ENCODE measurements at regions not wholly inside any gene's neighbourhood (a gene's known extent, or its start where the extent isn't known, plus 50 kb on each side); places are given as distances from the start of the nearest gene placed in this dataset.
A peak's percentile ranks its signal among the peaks of the same experiment; 100 is the strongest.

DNA sequence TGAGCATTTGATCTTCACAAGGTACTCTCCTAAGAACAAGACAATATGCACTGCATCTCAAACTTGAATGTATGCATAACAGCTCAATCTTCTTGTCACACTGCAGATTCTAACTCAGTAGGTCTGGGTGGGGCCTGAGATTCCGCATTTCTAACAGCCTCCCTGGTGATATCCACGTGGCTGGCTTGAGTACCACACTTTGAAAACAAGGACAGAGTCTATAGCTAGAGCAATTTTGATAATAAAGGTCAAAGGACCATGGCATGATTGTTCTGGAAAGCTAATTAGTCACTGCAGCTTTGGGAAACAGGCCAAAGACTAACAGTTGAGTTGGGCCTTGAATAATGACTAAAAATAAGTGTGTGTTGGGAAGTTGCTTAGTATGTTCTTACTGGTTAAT lies 213.3 kb downstream of the GBA3 start:
- Histone ChIP-seq H3K36me3 (no peaks in the 10 kb centered on the region), H3K9me3 (no peaks in the 10 kb centered on the region), H3K27me3 (no peaks in the 10 kb centered on the region), H3K27ac (no peak overlapping the region), H3K4me1 (no peaks in the 10 kb centered on the region), H3K4me3 (no peak overlapping the region)
- TF ChIP-seq, protein P1, sequence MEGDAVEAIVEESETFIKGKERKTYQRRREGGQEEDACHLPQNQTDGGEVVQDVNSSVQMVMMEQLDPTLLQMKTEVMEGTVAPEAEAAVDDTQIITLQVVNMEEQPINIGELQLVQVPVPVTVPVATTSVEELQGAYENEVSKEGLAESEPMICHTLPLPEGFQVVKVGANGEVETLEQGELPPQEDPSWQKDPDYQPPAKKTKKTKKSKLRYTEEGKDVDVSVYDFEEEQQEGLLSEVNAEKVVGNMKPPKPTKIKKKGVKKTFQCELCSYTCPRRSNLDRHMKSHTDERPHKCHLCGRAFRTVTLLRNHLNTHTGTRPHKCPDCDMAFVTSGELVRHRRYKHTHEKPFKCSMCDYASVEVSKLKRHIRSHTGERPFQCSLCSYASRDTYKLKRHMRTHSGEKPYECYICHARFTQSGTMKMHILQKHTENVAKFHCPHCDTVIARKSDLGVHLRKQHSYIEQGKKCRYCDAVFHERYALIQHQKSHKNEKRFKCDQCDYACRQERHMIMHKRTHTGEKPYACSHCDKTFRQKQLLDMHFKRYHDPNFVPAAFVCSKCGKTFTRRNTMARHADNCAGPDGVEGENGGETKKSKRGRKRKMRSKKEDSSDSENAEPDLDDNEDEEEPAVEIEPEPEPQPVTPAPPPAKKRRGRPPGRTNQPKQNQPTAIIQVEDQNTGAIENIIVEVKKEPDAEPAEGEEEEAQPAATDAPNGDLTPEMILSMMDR (IDR thresholded peaks at IDR 0.05) = no peak
- ATAC-seq (no peak), FAIRE-seq (no peak), DNase-seq (no peak)
- intact Hi-C loops (cut with DNase I) = no loop called here
- 17 to 29% methylated on average over 2 of the region's 2 CpGs for WGBS, 2 donors

GRCh38 chr4:22903913-22904312 lies 211.2 kb downstream of the GBA3 start:
- no peaks in the 10 kb centered on the region for H3K4me1 ChIP-seq
- TF ChIP-seq, protein P1 (IDR thresholded peaks at IDR 0.05) = no peak
- no peaks in the 10 kb centered on the region for H3K27me3 ChIP-seq
- ATAC-seq (no peak), DNase-seq (no peak), FAIRE-seq (no peak)
- H3K36me3 ChIP-seq = no peaks in the 10 kb centered on the region
- no peak overlapping the region for H3K27ac ChIP-seq
- H3K9me3 ChIP-seq = no peaks in the 10 kb centered on the region
- intact Hi-C loops (cut with DNase I) = no loop called here
- WGBS, 2 donors = 45 to 52% methylated on average over 3 of the region's 3 CpGs
- H3K4me3 ChIP-seq = no peak overlapping the region

GRCh38 chr4:22901631-22902030 lies 208.9 kb downstream of the GBA3 start:
- no peak for FAIRE-seq

GRCh38 chr4:22900876-22901275 lies 208.1 kb downstream of the GBA3 start:
- intact Hi-C loops (cut with DNase I) = no loop called here

More at GRCh38 chr4:22901631-22902030, 208.9 kb downstream of the GBA3 start:
- Histone ChIP-seq H3K27ac (no peak overlapping the region), H3K27me3 (no peaks in the 10 kb centered on the region), H3K4me1 (no peaks in the 10 kb centered on the region), H3K9me3 (no peaks in the 10 kb centered on the region), H3K36me3 (no peaks in the 10 kb centered on the region), H3K4me3 (no peak overlapping the region)
- 44 to 52% methylated on average over 1 of the region's 1 CpG for WGBS, 2 donors
- ATAC-seq (no peak), DNase-seq (no peak)
- TF ChIP-seq, protein P1 (IDR thresholded peaks at IDR 0.05) = no peak
- intact Hi-C loops (cut with DNase I) = no loop called here

DNA sequence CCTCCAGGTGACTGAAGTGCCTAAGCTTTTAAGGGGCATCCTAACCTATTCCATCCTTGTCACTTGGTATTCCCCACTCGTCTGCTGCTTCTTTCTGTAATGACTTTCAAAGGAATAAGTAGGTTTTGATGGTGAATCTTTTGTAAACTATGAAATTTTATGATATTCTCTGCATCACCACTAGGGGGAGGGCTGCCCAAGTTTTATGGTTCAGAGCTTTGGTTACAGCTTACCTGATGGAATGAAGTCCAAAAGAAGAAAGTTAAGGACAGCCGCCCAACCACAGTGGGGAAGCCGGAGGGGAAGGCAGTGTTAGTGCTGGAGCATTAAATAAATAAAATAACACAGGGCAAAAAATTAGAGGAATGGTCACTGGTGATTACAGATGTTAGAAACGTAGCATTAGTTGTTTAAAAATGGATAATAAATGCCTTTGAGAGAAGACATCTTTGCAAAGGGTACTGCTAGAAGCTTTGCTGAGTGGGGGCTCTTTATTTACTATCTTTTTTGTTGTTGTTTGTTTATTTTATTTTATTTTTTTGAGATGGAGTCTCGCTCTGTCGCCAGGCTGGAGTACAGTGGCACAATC lies 204.9 kb downstream of the GBA3 start:
- no peak overlapping the region for H3K4me3 ChIP-seq
- intact Hi-C loops (cut with DNase I) = no loop called here
- TF ChIP-seq, protein P1 (IDR thresholded peaks at IDR 0.05) = peak; percentile 55 to 85 (median 68)
- no peak for FAIRE-seq
- no peak overlapping the region for H3K27ac ChIP-seq
- no peaks in the 10 kb centered on the region for H3K4me1 ChIP-seq
- no peaks in the 10 kb centered on the region for H3K36me3 ChIP-seq
- ATAC-seq = peak in 3 of 4 donors; percentile 71 to 75 (median 73)
- H3K27me3 ChIP-seq = no peaks in the 10 kb centered on the region
- WGBS, 2 donors = 39 to 41% methylated on average over 6 of the region's 6 CpGs
- peak in 2 of 6 donors; percentile 28 to 30 for DNase-seq
- H3K9me3 ChIP-seq = no peaks in the 10 kb centered on the region

More at GRCh38 chr4:22900876-22901275, 208.1 kb downstream of the GBA3 start:
- no peaks in the 10 kb centered on the region for H3K9me3 ChIP-seq
- ATAC-seq (no peak), DNase-seq (no peak), FAIRE-seq (no peak)
- no peaks in the 10 kb centered on the region for H3K4me1 ChIP-seq
- no peak overlapping the region for H3K4me3 ChIP-seq
- no peak overlapping the region for H3K27ac ChIP-seq
- 47 to 72% methylated on average over 2 of the region's 2 CpGs for WGBS, 2 donors
- TF ChIP-seq, protein P1 (IDR thresholded peaks at IDR 0.05) = no peak
- H3K36me3 ChIP-seq = no peaks in the 10 kb centered on the region
- no peaks in the 10 kb centered on the region for H3K27me3 ChIP-seq

All from pancreas (tissue), 10 donors.